ENCODE measurements at regions not wholly inside any gene's neighbourhood (a gene's known extent, or its start where the extent isn't known, plus 50 kb on each side); places are given as distances from the start of the nearest gene placed in this dataset.
"Not testable (repeated sequence)": the region's sequence is repeated elsewhere in the genome, so short reads cannot be mapped to it uniquely, and the experiment has no call there.

- DNase-seq: no peak
These were observed 198.3 kb downstream of the CASP12 start for GRCh38 chr11:104699981-104700380.

GRCh38 chr11:104695065-104695463 is 203.2 kb downstream of the CASP12 start:
- DNase-seq: no peak

- no peak for DNase-seq
These were observed 203.8 kb downstream of the CASP12 start for GRCh38 chr11:104694259-104695064.

- DNase-seq: no peak
These were observed 205.5 kb downstream of the CASP12 start for GRCh38 chr11:104692751-104693150.

GRCh38 chr11:104691129-104691528 is 207.1 kb downstream of the CASP12 start:
- DNase-seq: no peak

- DNase-seq: no peak
These were observed 208.0 kb downstream of the CASP12 start for GRCh38 chr11:104690241-104690640.

GRCh38 chr11:104688731-104689130 is 209.5 kb downstream of the CASP12 start:
- no peak for DNase-seq

- DNase-seq: no peak
These were observed 216.1 kb downstream of the CASP12 start for GRCh38 chr11:104682206-104682605.

GRCh38 chr11:104679258-104679657 is 219.0 kb downstream of the CASP12 start:
- DNase-seq: no peak

- no peak for DNase-seq
These were observed 219.9 kb downstream of the CASP12 start for GRCh38 chr11:104678408-104678807.

- not testable (repeated sequence) for DNase-seq
These were observed 221.2 kb downstream of the CASP12 start for GRCh38 chr11:104677069-104677468.

GRCh38 chr11:104672897-104673296 is 225.4 kb downstream of the CASP12 start:
- no peak for DNase-seq

- DNase-seq: peak; percentile 18
These were observed 229.3 kb downstream of the CASP12 start for GRCh38 chr11:104668797-104669463.

GRCh38 chr11:104666624-104667023 is 231.6 kb downstream of the CASP12 start:
- no peak for DNase-seq

- no peak for DNase-seq
These were observed 232.6 kb downstream of the CASP12 start for GRCh38 chr11:104665641-104666040.

GRCh38 chr11:104663190-104664140 is 234.8 kb downstream of the CASP12 start:
- DNase-seq: no peak

GRCh38 chr11:104661901-104662300 is 236.4 kb downstream of the CASP12 start:
- no peak for DNase-seq

- DNase-seq: no peak
These were observed 236.8 kb downstream of the CASP12 start for GRCh38 chr11:104661471-104661870.

- no peak for DNase-seq
These were observed 240.1 kb downstream of the CASP12 start for GRCh38 chr11:104658177-104658576.

GRCh38 chr11:104657083-104657482 is 241.2 kb downstream of the CASP12 start:
- no peak for DNase-seq

- no peak for DNase-seq
These were observed 243.2 kb downstream of the CASP12 start for GRCh38 chr11:104655066-104655465.

- DNase-seq: no peak
These were observed 244.0 kb downstream of the CASP12 start for GRCh38 chr11:104654181-104654813.

- DNase-seq: no peak
These were observed 244.9 kb downstream of the CASP12 start for GRCh38 chr11:104653407-104653806.

Data from DMS153 (cell line).